ENCODE measurements at regions not wholly inside any gene's neighbourhood (a gene's known extent, or its start where the extent isn't known, plus 50 kb on each side); places are given as distances from the start of the nearest gene placed in this dataset.

GRCh38 chr15:87528873-87529272 lies 727.7 kb downstream of the NTRK3 start:
- Histone ChIP-seq H3K36me3 (ENCODE audit: control insufficient read depth in 2 of 2, insufficient read depth in 1 of 2, low read length in 2 of 2) (no peaks in the 10 kb centered on the region), H3K27ac (ENCODE audit: extremely low read depth, low read depth, low read length) (no peak overlapping the region), H3K4me3 (ENCODE audit: low read depth, low read length) (no peak overlapping the region), H3K4me1 (ENCODE audit: control insufficient read depth, insufficient read depth, low read length) (no peaks in the 10 kb centered on the region), H3K9me3 (ENCODE audit: control insufficient read depth, insufficient read depth, low read depth, low read length) (no peaks in the 10 kb centered on the region)
- POLR2A ChIA-PET, result no interaction called here
- TF ChIP-seq ZFP3 (tag by site-specific recombination; IDR thresholded peaks at IDR 0.05; ENCODE audit: low read depth), result no peak
- no peak for TF ChIP-seq ZNF843 (tag by site-specific recombination; IDR thresholded peaks at IDR 0.05)
- no peak for TF ChIP-seq ZNF626 (tag by site-specific recombination; IDR thresholded peaks at IDR 0.05)
- no peak for TF ChIP-seq ZNF830 (tag by site-specific recombination; IDR thresholded peaks at IDR 0.05; ENCODE audit: low read depth)
- no peak for TF ChIP-seq ZNF146 (tag by site-specific recombination; IDR thresholded peaks at IDR 0.05)
- no peak for TF ChIP-seq ZNF433 (tag by site-specific recombination; IDR thresholded peaks at IDR 0.05; ENCODE audit: low read depth)
- no peak for TF ChIP-seq ZNF354C (tag by site-specific recombination; IDR thresholded peaks at IDR 0.05; ENCODE audit: borderline replicate concordance, low read depth)
- no peak for TF ChIP-seq ZBTB20 (tag by site-specific recombination; IDR thresholded peaks at IDR 0.05)
- no peak for TF ChIP-seq ZNF449 (tag by site-specific recombination; IDR thresholded peaks at IDR 0.05)
- TF ChIP-seq ZNF366 (tag by site-specific recombination; conservative IDR thresholded peaks at IDR 0.05), result no peak
- CTCF ChIA-PET, result interaction anchor here (0.6 kb wide), 1 partner anchor 54 kb away, joined by 3 read pairs; no protein-coding TSS in a partner anchor

GRCh38 chr15:87527875-87528274 lies 728.7 kb downstream of the NTRK3 start:
- Histone ChIP-seq H3K4me1 (ENCODE audit: control insufficient read depth, insufficient read depth, low read length) (no peaks in the 10 kb centered on the region), H3K4me3 (ENCODE audit: low read depth, low read length) (no peak overlapping the region), H3K9me3 (ENCODE audit: control insufficient read depth, insufficient read depth, low read depth, low read length) (no peaks in the 10 kb centered on the region), H3K36me3 (ENCODE audit: control insufficient read depth in 2 of 2, insufficient read depth in 1 of 2, low read length in 2 of 2) (no peaks in the 10 kb centered on the region), H3K27ac (ENCODE audit: extremely low read depth, low read depth, low read length) (no peak overlapping the region)
- CTCF ChIA-PET, result interaction anchor here (0.6 kb wide), 1 partner anchor 831 kb away, joined by 7 read pairs; no protein-coding TSS in a partner anchor
- POLR2A ChIA-PET, result no interaction called here
- no peak for TF ChIP-seq SP7 (tag by site-specific recombination; IDR thresholded peaks at IDR 0.05)

- no peaks in the 10 kb centered on the region for H3K4me1 ChIP-seq (ENCODE audit: control insufficient read depth, insufficient read depth, low read length)
- ChIA-PET CTCF (interaction anchor here (0.6 kb wide), 1 partner anchor 830 kb away, joined by 7 read pairs; no protein-coding TSS in a partner anchor), POLR2A (no interaction called here)
- no peaks in the 10 kb centered on the region for H3K36me3 ChIP-seq (ENCODE audit: control insufficient read depth in 2 of 2, insufficient read depth in 1 of 2, low read length in 2 of 2)
- TF ChIP-seq ZNF701 (tag by site-specific recombination; IDR thresholded peaks at IDR 0.05) (no peak), ZNF311 (tag by site-specific recombination; IDR thresholded peaks at IDR 0.05; ENCODE audit: borderline replicate concordance) (no peak)
- no peaks in the 10 kb centered on the region for H3K9me3 ChIP-seq (ENCODE audit: control insufficient read depth, insufficient read depth, low read depth, low read length)
- H3K27ac ChIP-seq (ENCODE audit: extremely low read depth, low read depth, low read length), result no peak overlapping the region
- H3K4me3 ChIP-seq (ENCODE audit: low read depth, low read length), result no peak overlapping the region
Measured at GRCh38 chr15:87527416-87527815, 729.1 kb downstream of the NTRK3 start.

- Histone ChIP-seq H3K9me3 (ENCODE audit: control insufficient read depth, insufficient read depth, low read depth, low read length) (no peaks in the 10 kb centered on the region), H3K27ac (ENCODE audit: extremely low read depth, low read depth, low read length) (no peak overlapping the region), H3K4me3 (ENCODE audit: low read depth, low read length) (no peak overlapping the region), H3K36me3 (ENCODE audit: control insufficient read depth in 2 of 2, insufficient read depth in 1 of 2, low read length in 2 of 2) (no peaks in the 10 kb centered on the region), H3K4me1 (ENCODE audit: control insufficient read depth, insufficient read depth, low read length) (no peaks in the 10 kb centered on the region)
- POLR2A ChIA-PET, result no interaction called here
- no peak for TF ChIP-seq ZNF529 (tag by site-specific recombination; IDR thresholded peaks at IDR 0.05; ENCODE audit: insufficient replicate concordance)
- no peak for TF ChIP-seq ZNF626 (tag by site-specific recombination; IDR thresholded peaks at IDR 0.05)
- TF ChIP-seq ZNF266 (tag by site-specific recombination; IDR thresholded peaks at IDR 0.05; ENCODE audit: low read depth), result no peak
- no peak for TF ChIP-seq SCRT1 (tag by site-specific recombination; IDR thresholded peaks at IDR 0.05; ENCODE audit: borderline replicate concordance)
- TF ChIP-seq ZNF701 (tag by site-specific recombination; IDR thresholded peaks at IDR 0.05), result no peak
- no peak for TF ChIP-seq YY2 (tag by site-specific recombination; IDR thresholded peaks at IDR 0.05)
- no peak for TF ChIP-seq GFI1B (tag by site-specific recombination; IDR thresholded peaks at IDR 0.05)
- no peak for TF ChIP-seq ZNF707 (tag by site-specific recombination; IDR thresholded peaks at IDR 0.05)
- TF ChIP-seq ZNF2 (tag by site-specific recombination; IDR thresholded peaks at IDR 0.05), result no peak
- TF ChIP-seq ZNF311 (tag by site-specific recombination; IDR thresholded peaks at IDR 0.05; ENCODE audit: borderline replicate concordance), result no peak
- no peak for TF ChIP-seq PATZ1 (tag by site-specific recombination; IDR thresholded peaks at IDR 0.05)
- TF ChIP-seq KLF10 (tag by site-specific recombination; IDR thresholded peaks at IDR 0.05), result no peak
- CTCF ChIA-PET, result interaction anchor here (0.6 kb wide), 1 partner anchor 723 kb away, joined by 3 read pairs; no protein-coding TSS in a partner anchor
Measured at GRCh38 chr15:87523516-87523915, 733.0 kb downstream of the NTRK3 start.
